HG02798 (cell line): ENCODE measurements at regions not wholly inside any gene's neighbourhood (a gene's known extent, or its start where the extent isn't known, plus 50 kb on each side); places are given as distances from the start of the nearest gene placed in this dataset.
"Not testable (repeated sequence)": the region's sequence is repeated elsewhere in the genome, so short reads cannot be mapped to it uniquely, and the experiment has no call there.

Experiments used
- ATAC-seq: cut with Tn5 transposase; IDR thresholded peaks from one replicate; pipeline ENCODE4 v1.9.1; 2021; ENCODE audit warnings: mild to moderate bottlenecking; ENCODE audit not compliant: unreplicated experiment, poor library complexity

- ATAC-seq: no peak
These were observed 256.1 kb upstream of the ONECUT1 start for GRCh38 chr15:53046153-53046790.

- ATAC-seq: no peak
These were observed 248.5 kb upstream of the ONECUT1 start for GRCh38 chr15:53038655-53038941.

GRCh38 chr15:53037904-53038654, 247.9 kb upstream of the ONECUT1 start:
- no peak for ATAC-seq

- no peak for ATAC-seq
These were observed 246.5 kb upstream of the ONECUT1 start for GRCh38 chr15:53036641-53037040.

- ATAC-seq: no peak
These were observed 244.7 kb upstream of the ONECUT1 start for GRCh38 chr15:53034767-53035245.

GRCh38 chr15:53033709-53034108, 243.6 kb upstream of the ONECUT1 start:
- ATAC-seq: no peak

GRCh38 chr15:53031469-53031868, 241.3 kb upstream of the ONECUT1 start:
- no peak for ATAC-seq

- ATAC-seq: no peak
These were observed 232.7 kb upstream of the ONECUT1 start for GRCh38 chr15:53022788-53023187.

- ATAC-seq: no peak
These were observed 223.2 kb upstream of the ONECUT1 start for GRCh38 chr15:53013329-53013728.

- not testable (repeated sequence) for ATAC-seq
These were observed 221.6 kb upstream of the ONECUT1 start for GRCh38 chr15:53011779-53012178.

GRCh38 chr15:53009093-53009492, 219.0 kb upstream of the ONECUT1 start:
- ATAC-seq: no peak

- no peak for ATAC-seq
These were observed 210.3 kb upstream of the ONECUT1 start for GRCh38 chr15:53000409-53000808.

GRCh38 chr15:52997123-52997522, 207.0 kb upstream of the ONECUT1 start:
- ATAC-seq: no peak

GRCh38 chr15:52994290-52994689, 204.2 kb upstream of the ONECUT1 start:
- no peak for ATAC-seq

- ATAC-seq: no peak
These were observed 194.4 kb upstream of the ONECUT1 start for GRCh38 chr15:52984507-52984906.

- no peak for ATAC-seq
These were observed 190.3 kb upstream of the ONECUT1 start for GRCh38 chr15:52980446-52980845.

GRCh38 chr15:52976516-52977075, 186.5 kb upstream of the ONECUT1 start:
- ATAC-seq: no peak

- ATAC-seq: no peak
These were observed 185.9 kb upstream of the ONECUT1 start for GRCh38 chr15:52975941-52976449.

GRCh38 chr15:52963865-52964264, 173.7 kb upstream of the ONECUT1 start:
- ATAC-seq: no peak

- no peak for ATAC-seq
These were observed 170.1 kb upstream of the ONECUT1 start for GRCh38 chr15:52960283-52960682.

GRCh38 chr15:52943746-52944145, 153.6 kb upstream of the ONECUT1 start:
- ATAC-seq: no peak
